H9 (cell line): ENCODE measurements at regions not wholly inside any gene's neighbourhood (a gene's known extent, or its start where the extent isn't known, plus 50 kb on each side); places are given as distances from the start of the nearest gene placed in this dataset.

Source experiments
- DNase-seq: peaks from one replicate; pipeline ENCODE4 v3.0.0-alpha.2; 2017
- H2AFZ ChIP-seq: one replicate; pipeline ENCODE4 v1.6.1; 2013; ENCODE audit warnings: mild to moderate bottlenecking, low read length, control low read depth, moderate library complexity
- H2AK5ac ChIP-seq: 2 replicates; pipeline ENCODE4 v1.6.1; 2013; ENCODE audit warnings: low read length, control low read depth, mixed read lengths; ENCODE audit not compliant: insufficient read length
- H2BK120ac ChIP-seq: one replicate; pipeline ENCODE4 v1.6.1; 2013; ENCODE audit warnings: low read depth, mild to moderate bottlenecking, low read length, control low read depth, inconsistent platforms; ENCODE audit not compliant: poor library complexity, severe bottlenecking
- H2BK12ac ChIP-seq: 2 replicates; pipeline ENCODE4 v1.6.1; 2013; ENCODE audit warnings: low read length, control low read depth, mixed read lengths, low read depth; ENCODE audit not compliant: insufficient read length
- H2BK15ac ChIP-seq: 2 replicates; pipeline ENCODE4 v1.6.1; 2013; ENCODE audit warnings: low read depth, low read length, control low read depth
- H2BK20ac ChIP-seq: one replicate; pipeline ENCODE4 v1.6.1; 2013; ENCODE audit warnings: low read depth, mild to moderate bottlenecking, low read length, control low read depth, inconsistent platforms; ENCODE audit not compliant: poor library complexity, severe bottlenecking
- H2BK5ac ChIP-seq: 2 replicates; pipeline ENCODE4 v1.6.1; 2013; ENCODE audit warnings: low read length, control low read depth, mixed read lengths; ENCODE audit not compliant: insufficient read length
- H3K14ac ChIP-seq: 2 replicates; pipeline ENCODE4 v1.6.1; 2013; ENCODE audit warnings: low read length, control low read depth; ENCODE audit not compliant: insufficient read depth
- H3K18ac ChIP-seq: 2 replicates; pipeline ENCODE4 v1.6.1; 2013; ENCODE audit warnings: low read depth, mild to moderate bottlenecking, mixed read lengths, low read length, control low read depth; ENCODE audit not compliant: insufficient read length
- H3K23ac ChIP-seq: 2 replicates; pipeline ENCODE4 v1.6.1; 2013; ENCODE audit warnings: low read length, control low read depth, mixed read lengths, low read depth; ENCODE audit not compliant: insufficient read length
- H3K23me2 ChIP-seq: 2 replicates; pipeline ENCODE4 v1.6.1; 2013; ENCODE audit warnings: low read depth, mild to moderate bottlenecking, mixed read lengths, low read length, control low read depth; ENCODE audit not compliant: insufficient read length, poor library complexity, severe bottlenecking
- H3K27ac ChIP-seq: 2 replicates; pipeline ENCODE4 v1.5.1; 2013; ENCODE audit warnings: low read length, control low read depth, mixed read lengths, low read depth; ENCODE audit not compliant: insufficient read length
- H3K27me3 ChIP-seq: 2 replicates; pipeline ENCODE4 v1.6.1; 2013; ENCODE audit warnings: low read length, control low read depth, inconsistent platforms; ENCODE audit not compliant: insufficient read depth
- H3K4ac ChIP-seq: 2 replicates; pipeline ENCODE4 v1.6.1; 2013; ENCODE audit warnings: low read depth, mild to moderate bottlenecking, control low read depth, inconsistent platforms, low read length, moderate library complexity
- H3K4me1 ChIP-seq: 2 replicates; pipeline ENCODE4 v1.6.1; 2013; ENCODE audit warnings: low read length, control low read depth, inconsistent platforms; ENCODE audit not compliant: insufficient read depth
- H3K4me2 ChIP-seq: 2 replicates; pipeline ENCODE4 v1.6.1; 2013; ENCODE audit warnings: low read length, control low read depth, mixed read lengths; ENCODE audit not compliant: insufficient read length, insufficient read depth
- H3K56ac ChIP-seq: 2 replicates; pipeline ENCODE4 v1.6.1; 2013; ENCODE audit warnings: low read depth, mild to moderate bottlenecking, mixed read lengths, low read length, control low read depth; ENCODE audit not compliant: insufficient read length
- H3K79me1 ChIP-seq: 2 replicates; pipeline ENCODE4 v1.6.1; 2013; ENCODE audit warnings: low read depth, mild to moderate bottlenecking, moderate library complexity, low read length, control low read depth, inconsistent platforms; ENCODE audit not compliant: insufficient read depth, poor library complexity, severe bottlenecking
- H3K79me2 ChIP-seq: 2 replicates; pipeline ENCODE4 v1.6.1; 2013; ENCODE audit warnings: low read length, control low read depth, inconsistent platforms; ENCODE audit not compliant: insufficient read depth
- H3K9ac ChIP-seq: 2 replicates; pipeline ENCODE4 v1.6.1; 2013; ENCODE audit warnings: low read length, control low read depth, mixed read lengths; ENCODE audit not compliant: insufficient read length; ENCODE audit errors: extremely low read depth
- H3K9me3 ChIP-seq: one replicate; pipeline ENCODE4 v1.6.1; 2013; ENCODE audit warnings: low read depth, low read length, inconsistent platforms; ENCODE audit not compliant: control insufficient read depth
- H3T11ph ChIP-seq: one replicate; pipeline ENCODE4 v1.6.1; 2013; ENCODE audit warnings: mild to moderate bottlenecking, low read length, control low read depth, inconsistent platforms
- H4K20me1 ChIP-seq: one replicate; pipeline ENCODE4 v1.6.1; 2013; ENCODE audit not compliant: control insufficient read depth, insufficient read length, insufficient read depth
- H4K5ac ChIP-seq: 2 replicates; pipeline ENCODE4 v1.6.1; 2013; ENCODE audit warnings: low read depth, mild to moderate bottlenecking, mixed read lengths, low read length, control low read depth; ENCODE audit not compliant: insufficient read length
- H4K8ac ChIP-seq: replicated peaks from 2 replicates; pipeline ENCODE4 v1.6.1; 2013; ENCODE audit warnings: low read length, control low read depth, mixed read lengths, low read depth; ENCODE audit not compliant: insufficient read length
- H4K91ac ChIP-seq: 2 replicates; pipeline ENCODE4 v1.6.1; 2013; ENCODE audit warnings: low read depth, mild to moderate bottlenecking, moderate library complexity, mixed read lengths, low read length, control low read depth; ENCODE audit not compliant: insufficient read length
- H3K27ac Mint-ChIP-seq, 3 experiments: 2 replicates in 2 of 3; 3 replicates in 1 of 3; pipeline ENCODE4 v1.8.0; 2020 to 2021; ENCODE audit warnings: mixed read lengths in 3 of 3, mild to moderate bottlenecking in 1 of 3, moderate library complexity in 1 of 3
- H3K27me3 Mint-ChIP-seq: 2 replicates; pipeline ENCODE4 v1.8.0; 2021; ENCODE audit warnings: low read depth, mild to moderate bottlenecking, moderate library complexity, mixed read lengths
- H3K36me3 Mint-ChIP-seq, 3 experiments: 2 replicates in 2 of 3; 3 replicates in 1 of 3; pipeline ENCODE4 v1.8.0; 2020 to 2021; ENCODE audit warnings: low read depth in 3 of 3, mixed read lengths in 3 of 3; ENCODE audit not compliant: insufficient read depth in 1 of 3
- H3K4me1 Mint-ChIP-seq, 2 experiments: 2 replicates each; pipeline ENCODE4 v1.8.0; 2020; ENCODE audit warnings: mixed read lengths in 2 of 2
- H3K4me3 Mint-ChIP-seq, 2 experiments: 2 replicates in 1 of 2; 3 replicates in 1 of 2; pipeline ENCODE4 v1.8.0; 2020 to 2021; ENCODE audit warnings: mild to moderate bottlenecking in 2 of 2, mixed read lengths in 2 of 2, moderate library complexity in 1 of 2
- H3K9me3 Mint-ChIP-seq, 2 experiments: 2 replicates in 1 of 2; 3 replicates in 1 of 2; pipeline ENCODE4 v1.8.0; 2020; ENCODE audit warnings: mild to moderate bottlenecking in 2 of 2, mixed read lengths in 2 of 2, moderate library complexity in 1 of 2
- WGBS: extraction: QIAGEN DNeasy Blood & Tissue Kit; methylation state at CpG from one replicate; pipeline ENCODE4 v1.1.7; 2013; ENCODE audit warnings: missing lambda C conversion rate, low lambda C conversion rate, mixed read lengths; ENCODE audit not compliant: insufficient read length; ENCODE audit errors: extremely low coverage; 5-methylcytosine and 5-hydroxymethylcytosine counted together
- TF ChIP-seq, protein P1 (sequence below): fragments of 200-600 bp; sonication (generic); conservative IDR thresholded peaks from 3 replicates; pipeline ENCODE4 v1.8.0; 2021; ENCODE audit warnings: antibody characterized with exemption, mild to moderate bottlenecking

DNA sequence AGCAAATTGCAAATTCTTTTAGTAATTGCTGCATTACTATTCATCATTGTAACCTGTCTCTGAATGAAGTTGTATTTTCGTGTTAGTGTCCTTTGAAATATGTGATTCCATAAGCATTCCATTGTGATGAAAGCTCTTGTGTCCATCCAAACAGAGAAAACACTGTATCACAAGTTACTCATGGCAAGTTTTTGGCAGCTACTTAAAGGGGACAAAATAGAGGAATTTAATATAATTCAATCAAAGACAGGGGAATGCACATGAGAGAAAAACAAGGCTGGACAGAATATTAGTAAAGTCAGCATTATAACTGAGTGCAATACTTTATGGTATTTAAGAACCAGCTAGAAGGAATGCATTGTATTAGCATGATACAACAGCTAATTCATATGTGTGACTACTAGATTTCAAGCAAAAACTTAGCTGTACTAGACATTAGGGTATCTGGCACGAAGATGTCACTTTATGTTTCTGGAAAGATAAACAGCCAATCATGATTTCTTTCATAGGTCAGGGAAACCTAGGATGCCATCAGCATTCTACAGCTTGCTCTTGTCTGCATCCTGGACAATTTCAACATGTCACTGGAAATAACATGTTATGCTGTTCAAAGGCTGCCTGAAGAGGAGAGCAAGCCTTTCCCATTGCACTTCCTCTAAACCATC is 270.6 kb upstream of the MARCKS start:
- Histone ChIP-seq H3K4ac (no peak overlapping the region), H4K91ac (no peak overlapping the region), H2BK120ac (peak overlapping the region; percentile 8), H4K20me1 (no peaks in the 10 kb centered on the region), H3T11ph (peak overlapping the region; percentile 46), H4K5ac (no peak overlapping the region), H4K8ac (no peak overlapping the region), H3K4me2 (peak overlapping the region; percentile 34), H2BK15ac (no peak overlapping the region), H3K27ac (peak overlapping the region; percentile 35), H3K4me1 (peaks cover 7% of the 10 kb centered on the region; the same call in 1 of the 2 replicates), H3K23ac (no peak overlapping the region), H2AFZ (no peak overlapping the region), H2BK5ac (no peak overlapping the region), H3K9me3 (no peaks in the 10 kb centered on the region), H2BK20ac (no peak overlapping the region), H3K79me1 (no peaks in the 10 kb centered on the region), H2AK5ac (no peak overlapping the region), H3K27me3 (no peaks in the 10 kb centered on the region), H2BK12ac (peak overlapping the region; percentile 36), H3K14ac (no peak overlapping the region; the same call in 1 of the 2 replicates), H3K9ac (no peak overlapping the region), H3K23me2 (no peaks in the 10 kb centered on the region), H3K18ac (peak overlapping the region; percentile 36), H3K56ac (no peak overlapping the region), H3K79me2 (no peaks in the 10 kb centered on the region)
- Mint-ChIP-seq H3K36me3 (peaks cover 0 to 5% (median 2%) of the 10 kb centered on the region in 3 experiments; a peak in 3 of 7 replicates), H3K9me3 (no peaks in the 10 kb centered on the region), H3K4me1 (peaks cover 48 to 50% of the 10 kb centered on the region in 2 experiments), H3K27me3 (no peaks in the 10 kb centered on the region), H3K4me3 (peak overlapping the region; percentile 38 to 59; a peak in 4 of 5 replicates), H3K27ac (peak overlapping the region; percentile 95 to 98 (median 97))
- DNase-seq, result no peak
- TF ChIP-seq, protein P1, sequence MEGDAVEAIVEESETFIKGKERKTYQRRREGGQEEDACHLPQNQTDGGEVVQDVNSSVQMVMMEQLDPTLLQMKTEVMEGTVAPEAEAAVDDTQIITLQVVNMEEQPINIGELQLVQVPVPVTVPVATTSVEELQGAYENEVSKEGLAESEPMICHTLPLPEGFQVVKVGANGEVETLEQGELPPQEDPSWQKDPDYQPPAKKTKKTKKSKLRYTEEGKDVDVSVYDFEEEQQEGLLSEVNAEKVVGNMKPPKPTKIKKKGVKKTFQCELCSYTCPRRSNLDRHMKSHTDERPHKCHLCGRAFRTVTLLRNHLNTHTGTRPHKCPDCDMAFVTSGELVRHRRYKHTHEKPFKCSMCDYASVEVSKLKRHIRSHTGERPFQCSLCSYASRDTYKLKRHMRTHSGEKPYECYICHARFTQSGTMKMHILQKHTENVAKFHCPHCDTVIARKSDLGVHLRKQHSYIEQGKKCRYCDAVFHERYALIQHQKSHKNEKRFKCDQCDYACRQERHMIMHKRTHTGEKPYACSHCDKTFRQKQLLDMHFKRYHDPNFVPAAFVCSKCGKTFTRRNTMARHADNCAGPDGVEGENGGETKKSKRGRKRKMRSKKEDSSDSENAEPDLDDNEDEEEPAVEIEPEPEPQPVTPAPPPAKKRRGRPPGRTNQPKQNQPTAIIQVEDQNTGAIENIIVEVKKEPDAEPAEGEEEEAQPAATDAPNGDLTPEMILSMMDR, result no peak
- no CpG with 5 or more reads among the region's 2 CpGs for WGBS
